HepG2 (cell line): ENCODE measurements at regions not wholly inside any gene's neighbourhood (a gene's known extent, or its start where the extent isn't known, plus 50 kb on each side); places are given as distances from the start of the nearest gene placed in this dataset.
A peak's percentile ranks its signal among the peaks of the same experiment; 100 is the strongest.

ENCODE experiments used
- ATAC-seq: fragments of 200-7000 bp; cut with Tn5 transposase; 3 replicates; pipeline ENCODE4 v1.9.1; 2020; ENCODE audit warnings: mild to moderate bottlenecking, moderate library complexity
- BruUV-seq: library from RNA; stranded (reverse); fragments of 400-500 nt; replicated peaks from 2 replicates; lab custom pipeline; 2021; lab: Mats Ljungman, UMichigan
- CTCF ChIA-PET: fragments of 300-600 bp; formaldehyde crosslinking; extraction: SDS; loops from one replicate; lab custom pipeline; 2021; ENCODE audit warnings: low total read pairs, inconsistent platforms, low intra/inter-chr PET ratio; lab: Yijun Ruan, JAX
- POLR2A ChIA-PET: fragments of 350-600 bp; sonication (Branson Sonifier 250); formaldehyde crosslinking; loops from one replicate; lab custom pipeline; 2020; ENCODE audit warnings: antibody characterized with exemption, inconsistent platforms; lab: Yijun Ruan, JAX
- DNase-seq: peaks from one replicate; pipeline ENCODE4 v3.0.0-alpha.2; 2015; ENCODE audit warnings: low spot score
- FAIRE-seq: peaks from 3 replicates; lab custom pipeline; 2011; peaks lifted over from hg19 to GRCh38; lab: Jason Lieb, UNC
- H2AFZ ChIP-seq: one replicate; pipeline ENCODE4 v1.6.1; 2011; ENCODE audit warnings: low read length, inconsistent platforms
- H3K27ac ChIP-seq: fragments of 300-600 bp; 3 replicates; pipeline ENCODE4 v1.8.0; 2011; ENCODE audit warnings: mixed run types, mild to moderate bottlenecking, mixed read lengths, low read length, inconsistent platforms; ENCODE audit not compliant: insufficient read depth; ENCODE audit errors: extremely low read length
- H3K27me3 ChIP-seq, 2 experiments: fragments of 200-600 bp in 1 of 2; 2 replicates in 1 of 2; 3 replicates in 1 of 2; pipeline versions ENCODE4 v1.6.0 to v1.8.0; 2011; ENCODE audit warnings: low read length in 2 of 2, mild to moderate bottlenecking in 2 of 2, moderate library complexity in 2 of 2, inconsistent platforms in 1 of 2; ENCODE audit not compliant: insufficient read depth in 2 of 2, control insufficient read depth in 1 of 2
- H3K36me3 ChIP-seq, 2 experiments: fragments of 200-600 bp in 1 of 2; replicated peaks in 1 of 2; 2 replicates in 1 of 2; 3 replicates in 1 of 2; pipeline versions ENCODE4 v1.5.1 to v1.8.0; 2011; ENCODE audit warnings: low read length in 2 of 2, inconsistent platforms in 1 of 2; ENCODE audit not compliant: insufficient read depth in 2 of 2, control insufficient read depth in 1 of 2
- H3K4me1 ChIP-seq: 2 replicates; pipeline ENCODE4 v1.5.1; 2012; ENCODE audit warnings: low read length, inconsistent platforms; ENCODE audit not compliant: insufficient read depth
- H3K4me2 ChIP-seq: 2 replicates; pipeline ENCODE4 v1.6.0; 2011; ENCODE audit warnings: low read depth, low read length, inconsistent platforms
- H3K4me3 ChIP-seq, 3 experiments: fragments of 200-600 bp in 1 of 3; sonication (generic), shearing (Covaris generic) in 1 of 3; replicated peaks in 1 of 3; 2 replicates each; pipeline ENCODE4 v1.5.1; 2011 to 2016; ENCODE audit warnings: low read length in 3 of 3, inconsistent platforms in 2 of 3, low read depth in 2 of 3, mild to moderate bottlenecking in 2 of 3, control low read depth in 1 of 3, mixed read lengths in 1 of 3; ENCODE audit not compliant: insufficient read depth in 1 of 3
- H3K79me2 ChIP-seq: one replicate; pipeline ENCODE4 v1.6.1; 2011; ENCODE audit warnings: low read length, inconsistent platforms; ENCODE audit not compliant: insufficient read depth
- H3K9ac ChIP-seq: 2 replicates; pipeline ENCODE4 v1.6.0; 2011; ENCODE audit warnings: mild to moderate bottlenecking, low read depth, low read length, inconsistent platforms; ENCODE audit not compliant: insufficient read depth
- H3K9me3 ChIP-seq: 2 replicates; pipeline ENCODE4 v1.5.1; 2012; ENCODE audit warnings: mild to moderate bottlenecking, low read length
- H4K20me1 ChIP-seq: 2 replicates; pipeline ENCODE4 v1.6.0; 2011; ENCODE audit warnings: inconsistent platforms, mild to moderate bottlenecking, low read length, moderate library complexity; ENCODE audit not compliant: insufficient read depth
- FOSL2 ChIP-seq: sonication (generic); formaldehyde crosslinking; IDR thresholded peaks from 2 replicates; pipeline ENCODE4 v1.4.0; 2020; ENCODE audit warnings: missing genetic modification reagents
- NFE2L2 ChIP-seq: fragments of 150-350 bp; IDR thresholded peaks from 2 replicates; pipeline ENCODE4 v1.6.1; 2014; ENCODE audit warnings: low read length
- NFRKB ChIP-seq: fragments of 450-650 bp; IDR thresholded peaks from 2 replicates; pipeline ENCODE4 v1.6.1; 2017
- POLR2AphosphoS5 ChIP-seq: IDR thresholded peaks from 2 replicates; pipeline ENCODE4 v1.6.1; 2012; ENCODE audit warnings: low read depth, low read length
- XRCC5 ChIP-seq: fragments of 200-400 bp; formaldehyde crosslinking; optimal IDR thresholded peaks from 2 replicates; pipeline ENCODE3; 2017; ENCODE audit warnings: mild to moderate bottlenecking, low read length
- WGBS: methylation state at CpG from one replicate; pipeline ENCODE4 v1.1.6; 2017; ENCODE audit warnings: low lambda C conversion rate; 5-methylcytosine and 5-hydroxymethylcytosine counted together
- in situ Hi-C: cut with HindIII; loops from 2 replicates; pipeline ENCODE4 v1.10.0; 2017; ENCODE audit warnings: low pct_unique_long_range_greater_than_20kb; ENCODE audit not compliant: extremely low pct_ligation_motif_present
- intact Hi-C: fragments of 100-400 bp; cut with micrococcal nuclease; formaldehyde crosslinking; loops from one replicate; pipeline ENCODE4 v1.10.0; 2022; ENCODE audit not compliant: unreplicated experiment
- TF ChIP-seq, protein P1 (sequence below): sonication (generic); formaldehyde crosslinking; IDR thresholded peaks from 2 replicates; pipeline ENCODE4 v1.4.0; 2020; ENCODE audit warnings: low read depth, mild to moderate bottlenecking, missing genetic modification reagents
- TF ChIP-seq, protein P2 (sequence below): sonication (generic); formaldehyde crosslinking; IDR thresholded peaks from 2 replicates; pipeline ENCODE4 v1.4.0; 2020; ENCODE audit warnings: missing genetic modification reagents, mild to moderate bottlenecking, borderline replicate concordance

DNA sequence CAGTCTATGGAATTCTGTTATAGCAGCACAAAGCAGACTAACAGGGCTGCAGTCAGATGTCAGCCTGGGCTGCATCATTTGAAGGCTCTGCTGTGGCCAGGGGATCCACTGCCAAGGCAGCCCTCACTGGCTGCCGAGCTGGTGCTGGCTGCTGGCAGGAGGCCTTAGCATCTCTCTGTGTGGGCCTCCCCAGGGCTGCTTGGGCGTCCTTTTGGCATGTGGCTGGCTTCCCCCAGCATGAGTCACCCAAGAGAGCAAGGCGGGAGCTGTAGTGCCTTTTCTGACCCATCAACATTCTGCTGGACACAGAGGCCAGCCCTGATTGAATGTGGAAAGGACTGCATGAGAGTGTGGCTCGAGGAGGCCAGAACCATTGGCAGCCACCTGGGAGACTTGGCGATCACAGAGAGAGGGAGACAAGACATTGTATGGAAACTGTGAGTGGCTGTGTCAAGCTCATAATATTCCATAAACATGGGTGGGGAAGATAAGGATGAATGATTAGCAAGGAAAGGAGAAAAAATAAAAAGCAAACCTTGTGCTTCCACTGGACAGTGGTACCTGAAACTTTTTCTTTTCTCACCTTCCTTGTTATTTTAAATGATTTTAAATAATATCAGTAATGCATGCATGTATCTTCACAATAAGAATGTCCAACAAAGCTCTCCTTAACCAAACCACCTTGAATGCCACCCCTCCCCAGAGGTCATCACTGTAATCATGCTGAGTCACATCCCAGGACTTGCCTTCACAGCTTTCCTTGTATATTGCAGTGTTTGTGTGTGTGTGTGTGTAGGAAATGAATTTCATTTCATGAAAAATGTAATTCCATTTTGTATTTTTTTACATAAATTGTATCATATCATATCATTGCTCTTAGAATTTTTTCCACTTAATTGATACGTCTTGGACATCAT is 55.0 kb upstream of the VSX1 start:
- no TSS peak for BruUV-seq
- 0 out of 2 replicates have a peak, but pooled peaks have one; percentile 36 for TF ChIP-seq NFE2L2
- TF ChIP-seq, protein P1, sequence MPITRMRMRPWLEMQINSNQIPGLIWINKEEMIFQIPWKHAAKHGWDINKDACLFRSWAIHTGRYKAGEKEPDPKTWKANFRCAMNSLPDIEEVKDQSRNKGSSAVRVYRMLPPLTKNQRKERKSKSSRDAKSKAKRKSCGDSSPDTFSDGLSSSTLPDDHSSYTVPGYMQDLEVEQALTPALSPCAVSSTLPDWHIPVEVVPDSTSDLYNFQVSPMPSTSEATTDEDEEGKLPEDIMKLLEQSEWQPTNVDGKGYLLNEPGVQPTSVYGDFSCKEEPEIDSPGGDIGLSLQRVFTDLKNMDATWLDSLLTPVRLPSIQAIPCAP (CRISPR knock-in tag): no peak
- no peak for TF ChIP-seq NFRKB
- TF ChIP-seq, protein P2, sequence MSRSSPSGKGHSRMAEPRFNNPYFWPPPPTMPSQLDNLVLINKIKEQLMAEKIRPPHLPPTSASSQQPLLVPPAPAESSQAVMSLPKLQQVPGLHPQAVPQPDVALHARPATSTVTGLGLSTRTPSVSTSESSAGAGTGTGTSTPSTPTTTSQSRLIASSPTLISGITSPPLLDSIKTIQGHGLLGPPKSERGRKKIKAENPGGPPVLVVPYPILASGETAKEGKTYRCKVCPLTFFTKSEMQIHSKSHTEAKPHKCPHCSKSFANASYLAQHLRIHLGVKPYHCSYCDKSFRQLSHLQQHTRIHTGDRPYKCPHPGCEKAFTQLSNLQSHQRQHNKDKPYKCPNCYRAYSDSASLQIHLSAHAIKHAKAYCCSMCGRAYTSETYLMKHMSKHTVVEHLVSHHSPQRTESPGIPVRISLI (CRISPR knock-in tag): no peak
- TF ChIP-seq POLR2AphosphoS5: no peak
- peak; percentile 27 for TF ChIP-seq XRCC5
- TF ChIP-seq FOSL2 (CRISPR knock-in tag): peak; percentile 73
- Histone ChIP-seq H3K4me3 (no peak overlapping the region), H3K9me3 (no peaks in the 10 kb centered on the region), H3K27ac (no peak overlapping the region), H3K9ac (no peak overlapping the region), H4K20me1 (no peaks in the 10 kb centered on the region), H3K4me2 (no peak overlapping the region), H3K27me3 (peaks cover 4 to 63% of the 10 kb centered on the region in 2 experiments; a peak in 4 of 5 replicates), H2AFZ (no peak overlapping the region), H3K36me3 (no peaks in the 10 kb centered on the region), H3K79me2 (no peaks in the 10 kb centered on the region), H3K4me1 (no peaks in the 10 kb centered on the region)
- ATAC-seq: no peak; the same call in 2 of the 3 replicates
- in situ Hi-C loops: no loop called here
- intact Hi-C loops: loop anchor here (5.0 kb wide), 1 partner anchor 60 kb away; no protein-coding TSS in a partner anchor
- WGBS: 11% methylated on average over 6 of the region's 6 CpGs
- no peak for FAIRE-seq
- no peak for DNase-seq
- POLR2A ChIA-PET: no interaction called here
- CTCF ChIA-PET: interaction anchor here (5.7 kb wide), 1 partner anchor 42 kb away, joined by 117 read pairs; no protein-coding TSS in a partner anchor
